NOMO-1 (cell line): ENCODE measurements at regions not wholly inside any gene's neighbourhood (a gene's known extent, or its start where the extent isn't known, plus 50 kb on each side); places are given as distances from the start of the nearest gene placed in this dataset.
A peak's percentile ranks its signal among the peaks of the same experiment; 100 is the strongest.

ENCODE experiments used
- DNase-seq, 2 experiments: peaks; one replicate each; lab custom pipeline; 2025; ENCODE audit not compliant: unreplicated experiment in 2 of 2; lab: John Stamatoyannopoulos, UW

- DNase-seq, result no peak
Observed at GRCh38 chr1:87673748-87674147, 345.1 kb downstream of the LMO4 start.

GRCh38 chr1:87674791-87675190 is 346.1 kb downstream of the LMO4 start:
- DNase-seq, result no peak

DNA sequence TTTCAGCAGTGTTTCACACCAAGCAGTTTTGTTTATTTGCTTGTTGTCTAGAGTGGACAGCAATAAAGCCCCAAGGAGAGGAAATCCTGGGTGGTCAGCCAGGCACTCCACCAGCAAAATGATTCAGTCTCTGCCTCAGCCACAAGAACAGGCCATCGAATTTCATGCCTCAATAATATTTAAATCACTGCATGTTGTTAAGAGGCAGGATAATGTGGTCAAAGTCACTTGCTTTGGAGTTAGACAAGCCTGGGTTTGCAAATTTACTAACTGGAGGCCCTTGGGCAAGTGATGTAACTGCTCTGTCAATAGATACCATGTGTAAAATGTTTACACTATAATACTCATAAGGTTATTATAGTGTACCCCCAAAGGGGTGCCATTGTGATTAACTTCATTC is 349.6 kb downstream of the LMO4 start:
- DNase-seq, result no peak

GRCh38 chr1:87682565-87682964 is 353.9 kb downstream of the LMO4 start:
- DNase-seq, result no peak

- DNase-seq, result peak; percentile 80 to 84
Observed at GRCh38 chr1:87683196-87683956, 354.7 kb downstream of the LMO4 start.

DNA sequence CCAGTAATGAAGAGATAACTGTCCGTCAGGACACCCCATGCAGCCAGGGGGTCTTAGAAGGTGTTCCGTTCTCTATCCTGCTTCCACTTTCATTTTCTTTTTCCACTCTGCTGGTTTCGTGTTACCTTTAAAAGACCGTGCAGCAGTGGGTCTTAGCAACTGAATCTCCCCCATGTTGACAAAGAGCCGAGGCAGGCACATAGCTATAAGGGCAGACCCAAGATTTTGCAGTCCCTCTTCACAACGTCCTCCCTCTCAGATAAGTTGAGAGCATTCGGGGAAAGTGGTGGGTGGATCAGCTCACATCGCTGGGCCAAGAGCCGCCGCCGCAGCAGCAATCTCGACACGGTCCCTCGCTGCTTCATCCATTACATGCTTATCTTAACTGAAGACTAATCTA is 355.5 kb downstream of the LMO4 start:
- no peak for DNase-seq

GRCh38 chr1:87684713-87685205 is 356.1 kb downstream of the LMO4 start:
- DNase-seq, result no peak

DNA sequence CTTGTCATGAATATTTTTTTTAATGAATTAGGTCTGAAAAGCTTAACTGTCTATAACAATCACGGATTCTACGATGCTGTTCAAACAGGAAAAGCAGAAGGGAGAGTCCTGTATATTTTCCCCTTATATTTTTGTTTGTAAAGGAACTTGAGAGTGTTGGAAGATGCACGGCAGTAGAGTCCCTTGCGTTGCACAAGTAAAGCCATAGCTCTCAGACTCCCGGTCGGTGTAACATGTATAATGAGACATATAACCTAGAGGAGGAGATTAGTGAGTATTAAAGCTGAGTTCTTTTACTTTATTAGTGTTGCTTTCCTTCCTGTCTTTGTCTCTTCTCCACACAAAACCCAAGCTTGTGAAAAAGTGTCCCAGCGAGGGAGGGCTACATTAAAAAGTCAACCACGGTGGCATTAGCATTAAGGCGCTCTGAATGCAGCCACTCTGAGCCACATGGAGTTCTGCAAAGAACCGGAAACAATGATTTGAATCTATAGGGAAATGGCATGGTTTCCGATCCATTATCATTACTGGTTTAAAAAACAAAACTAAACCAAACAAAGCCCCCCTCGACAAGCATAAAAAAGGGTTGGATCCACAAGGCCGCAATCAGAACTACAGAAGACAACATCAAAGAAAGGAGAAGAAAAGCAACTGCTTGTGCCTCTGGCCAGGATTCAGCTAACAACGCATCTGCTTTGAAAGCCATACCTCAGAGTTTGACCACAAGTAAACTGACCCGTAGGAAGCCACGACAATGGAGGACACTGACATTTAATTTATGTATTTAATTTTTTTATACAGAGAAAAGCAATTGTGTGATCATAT is 356.8 kb downstream of the LMO4 start:
- no peak for DNase-seq

DNA sequence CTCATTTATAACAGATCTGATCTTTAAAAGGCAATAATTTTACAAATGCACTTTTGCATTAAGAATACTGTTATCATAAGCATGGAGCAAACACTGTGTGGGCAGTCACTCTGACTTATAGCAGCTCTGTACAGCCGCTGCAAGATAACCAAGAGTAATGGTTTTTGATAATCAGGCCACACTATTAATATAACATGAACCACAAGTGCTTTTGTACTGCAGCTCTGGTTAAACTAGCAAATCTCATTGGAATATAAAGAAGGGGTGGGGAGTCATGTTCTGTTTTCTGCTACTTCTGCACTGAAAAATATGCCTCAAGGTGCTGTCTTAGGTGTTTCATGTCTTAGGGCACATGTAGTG is 357.4 kb downstream of the LMO4 start:
- DNase-seq, result no peak

DNA sequence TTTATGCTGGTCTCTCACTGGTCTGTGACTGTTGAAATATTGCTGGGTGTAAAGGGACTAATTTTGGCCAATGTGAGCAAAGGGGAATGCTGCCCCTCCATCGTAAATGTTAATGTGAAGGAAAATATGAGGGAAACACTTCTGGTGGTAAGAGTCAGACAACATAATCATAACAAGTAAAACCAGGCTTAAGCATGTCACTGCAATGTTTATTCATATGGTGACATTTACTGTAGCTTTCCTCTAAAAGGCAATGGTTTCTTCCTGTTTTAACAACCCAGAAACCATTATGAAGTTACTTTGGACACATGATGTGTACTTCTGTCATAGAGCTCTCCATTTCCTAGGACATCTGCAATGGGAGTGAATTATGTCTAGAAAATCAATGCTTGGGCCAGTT is 358.0 kb downstream of the LMO4 start:
- no peak for DNase-seq

DNA sequence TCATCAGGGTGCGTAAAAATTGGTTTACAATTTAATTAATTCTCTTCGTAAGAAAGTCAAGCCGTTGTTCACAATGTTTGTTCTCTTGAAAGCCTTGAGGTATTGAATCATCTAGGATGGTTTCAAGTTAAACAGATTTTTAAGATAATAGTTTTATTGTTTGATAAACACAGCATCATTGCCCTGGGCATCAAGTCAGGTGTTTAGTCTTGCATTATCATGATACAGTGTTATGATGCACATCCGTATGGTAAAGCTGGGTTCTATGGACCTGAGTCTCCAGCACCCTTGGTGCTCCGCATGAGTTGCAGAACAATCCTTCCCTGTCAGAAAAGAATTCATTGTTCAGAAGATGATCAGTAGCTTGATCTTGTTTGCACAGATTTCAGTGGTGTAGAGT is 359.5 kb downstream of the LMO4 start:
- DNase-seq, result no peak

GRCh38 chr1:87689487-87689886 is 360.8 kb downstream of the LMO4 start:
- DNase-seq, result no peak

GRCh38 chr1:87696483-87696882 is 367.8 kb downstream of the LMO4 start:
- DNase-seq, result no peak

DNA sequence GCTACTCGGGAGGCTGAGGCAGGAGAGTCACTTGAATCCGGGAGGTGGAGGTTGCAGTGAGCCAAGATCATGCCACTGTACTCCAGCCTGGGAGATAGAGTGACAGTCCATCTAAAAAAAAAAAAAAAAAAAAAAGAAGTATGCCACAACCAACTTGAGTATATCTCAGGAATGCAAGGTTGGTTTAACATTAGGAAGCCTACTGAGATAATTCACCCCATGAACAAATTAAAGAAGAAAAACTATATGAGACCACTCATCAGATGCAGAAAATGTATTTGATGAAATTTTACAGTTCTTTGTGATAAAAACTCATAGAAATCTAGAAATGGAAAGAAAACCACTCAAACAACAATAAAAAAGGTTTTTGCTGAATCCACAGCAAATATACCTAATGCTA is 373.8 kb downstream of the LMO4 start:
- no peak for DNase-seq

GRCh38 chr1:87705233-87705632 is 376.6 kb downstream of the LMO4 start:
- DNase-seq, result no peak

DNA sequence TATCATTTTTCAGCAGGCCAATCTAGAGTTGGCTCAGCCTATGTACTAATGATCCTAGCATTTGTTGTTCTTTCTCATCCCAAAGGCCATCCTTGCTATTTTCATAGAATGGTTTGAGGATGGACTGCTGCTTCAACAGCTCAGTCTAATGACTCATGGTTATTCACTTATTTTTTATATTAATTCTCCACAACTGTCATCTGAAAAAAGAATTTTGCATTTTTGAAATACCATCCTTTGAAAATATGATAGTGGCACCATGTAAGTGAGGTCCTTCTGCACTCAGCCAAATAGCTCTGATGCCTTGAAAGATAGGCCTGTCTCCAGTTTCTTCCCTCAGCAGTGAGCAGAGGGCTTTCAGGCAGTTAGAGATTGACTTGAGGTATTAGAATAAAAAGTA is 377.5 kb downstream of the LMO4 start:
- DNase-seq, result no peak

GRCh38 chr1:87706779-87707228 is 378.1 kb downstream of the LMO4 start:
- DNase-seq, result no peak

GRCh38 chr1:87707411-87707810 is 378.7 kb downstream of the LMO4 start:
- DNase-seq, result no peak

DNA sequence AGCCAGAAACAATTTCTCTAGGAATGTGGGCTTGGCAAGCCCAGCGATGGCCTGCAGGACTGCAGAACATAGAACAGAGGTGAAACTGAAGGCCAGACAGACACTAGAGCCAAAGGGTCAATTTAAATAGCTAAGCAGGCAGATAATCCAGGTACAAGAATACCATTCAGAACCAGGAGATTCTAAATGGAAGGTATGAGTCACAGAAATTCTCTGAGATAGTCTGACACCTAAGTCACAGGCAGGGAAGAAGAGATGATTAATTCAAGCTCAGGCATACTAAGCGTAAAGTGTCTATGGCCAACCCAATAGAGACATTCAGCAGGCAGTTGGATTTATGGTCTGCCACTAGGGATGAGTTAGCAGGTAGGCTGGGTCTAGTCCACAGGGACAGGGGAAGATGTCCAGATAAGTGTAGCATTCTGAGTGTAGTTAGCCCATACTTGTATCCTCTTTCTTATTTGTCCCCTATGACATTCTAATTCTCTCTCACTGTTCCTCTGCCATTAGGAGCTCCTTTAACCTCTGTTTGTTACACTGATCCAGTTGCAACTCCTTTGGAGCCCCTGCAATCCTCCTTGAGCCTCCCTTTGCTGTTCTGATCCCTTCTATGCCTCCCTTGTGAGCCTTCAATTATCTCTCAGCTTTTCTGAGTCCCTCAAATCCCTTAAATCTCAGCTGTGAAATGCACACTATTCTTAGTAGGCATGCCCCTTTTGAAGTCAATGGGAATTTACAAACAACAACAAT is 383.8 kb downstream of the LMO4 start:
- DNase-seq, result no peak

DNA sequence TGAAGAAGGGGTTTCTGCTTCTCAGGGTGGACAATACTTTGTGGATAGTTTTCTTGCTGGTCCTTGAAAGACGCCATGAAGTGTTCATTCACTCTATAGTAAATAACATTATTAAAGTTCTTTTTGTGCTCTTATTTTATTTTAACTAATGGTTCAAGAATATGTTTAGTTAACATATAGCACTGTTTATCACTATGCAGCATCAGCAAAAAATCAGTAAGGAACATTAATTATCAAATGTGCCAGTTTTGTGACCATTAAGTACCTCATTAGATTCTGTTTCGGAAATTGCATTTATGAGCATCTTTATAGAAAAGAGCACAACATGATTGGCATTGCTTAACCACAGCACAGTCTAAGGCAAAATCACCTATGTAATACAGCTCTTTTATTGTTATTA is 385.6 kb downstream of the LMO4 start:
- no peak for DNase-seq

GRCh38 chr1:87715052-87715451 is 386.4 kb downstream of the LMO4 start:
- no peak for DNase-seq
